ENCODE measurements at regions not wholly inside any gene's neighbourhood (a gene's known extent, or its start where the extent isn't known, plus 50 kb on each side); places are given as distances from the start of the nearest gene placed in this dataset.
"Not testable (repeated sequence)": the region's sequence is repeated elsewhere in the genome, so short reads cannot be mapped to it uniquely, and the experiment has no call there.

DNA sequence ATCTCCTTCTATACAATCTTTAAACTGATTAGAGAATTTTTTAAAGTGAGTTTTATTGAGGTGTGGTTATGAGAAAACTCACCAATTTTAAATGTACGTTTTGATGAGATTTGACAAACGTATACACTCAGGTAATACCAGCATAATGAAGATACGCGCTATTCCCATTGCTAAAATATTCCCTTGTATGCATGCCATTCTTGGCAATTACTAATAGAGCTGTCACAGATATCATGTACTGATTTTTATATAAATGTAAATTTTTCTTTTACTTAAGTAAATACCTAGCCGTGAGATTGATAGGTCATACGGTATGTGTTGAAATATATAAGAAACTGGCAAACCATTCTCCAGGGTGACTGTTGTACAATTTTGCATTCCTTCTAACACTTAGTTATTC lies 384.7 kb downstream of the PTH2R start:
- no peak overlapping the region for H3K4me3 ChIP-seq (ENCODE audit: control insufficient read depth, low read depth, low read length)
- DNase-seq (ENCODE audit: low read depth), result no peak
- TF ChIP-seq, protein P1, sequence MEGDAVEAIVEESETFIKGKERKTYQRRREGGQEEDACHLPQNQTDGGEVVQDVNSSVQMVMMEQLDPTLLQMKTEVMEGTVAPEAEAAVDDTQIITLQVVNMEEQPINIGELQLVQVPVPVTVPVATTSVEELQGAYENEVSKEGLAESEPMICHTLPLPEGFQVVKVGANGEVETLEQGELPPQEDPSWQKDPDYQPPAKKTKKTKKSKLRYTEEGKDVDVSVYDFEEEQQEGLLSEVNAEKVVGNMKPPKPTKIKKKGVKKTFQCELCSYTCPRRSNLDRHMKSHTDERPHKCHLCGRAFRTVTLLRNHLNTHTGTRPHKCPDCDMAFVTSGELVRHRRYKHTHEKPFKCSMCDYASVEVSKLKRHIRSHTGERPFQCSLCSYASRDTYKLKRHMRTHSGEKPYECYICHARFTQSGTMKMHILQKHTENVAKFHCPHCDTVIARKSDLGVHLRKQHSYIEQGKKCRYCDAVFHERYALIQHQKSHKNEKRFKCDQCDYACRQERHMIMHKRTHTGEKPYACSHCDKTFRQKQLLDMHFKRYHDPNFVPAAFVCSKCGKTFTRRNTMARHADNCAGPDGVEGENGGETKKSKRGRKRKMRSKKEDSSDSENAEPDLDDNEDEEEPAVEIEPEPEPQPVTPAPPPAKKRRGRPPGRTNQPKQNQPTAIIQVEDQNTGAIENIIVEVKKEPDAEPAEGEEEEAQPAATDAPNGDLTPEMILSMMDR (IDR thresholded peaks at IDR 0.05; ENCODE audit: control insufficient read depth, insufficient read depth, low read depth, low read length, missing control alignments), result no peak

DNA sequence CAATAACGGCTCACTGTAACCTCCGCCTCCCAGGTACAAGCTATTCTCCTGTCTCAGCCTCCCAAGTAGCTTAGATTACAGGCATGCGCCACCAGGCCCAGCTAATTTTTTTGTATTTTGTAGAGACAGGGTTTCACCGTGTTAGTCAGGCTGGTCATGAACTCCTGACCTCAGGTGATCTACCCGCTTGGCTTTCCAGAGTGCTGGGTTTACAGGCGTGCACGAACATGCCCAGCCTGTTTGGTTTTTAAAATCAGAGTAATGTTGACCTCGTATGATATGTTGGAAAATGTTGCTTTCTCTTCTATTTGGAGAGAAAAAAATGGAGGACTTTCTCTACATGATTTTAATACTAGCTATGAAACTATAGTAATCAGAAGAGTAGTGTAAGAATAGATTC lies 386.2 kb downstream of the PTH2R start:
- DNase-seq (ENCODE audit: low read depth), result no peak
- TF ChIP-seq, protein P1 (IDR thresholded peaks at IDR 0.05; ENCODE audit: control insufficient read depth, insufficient read depth, low read depth, low read length, missing control alignments), result no peak
- no peak overlapping the region for H3K4me3 ChIP-seq (ENCODE audit: control insufficient read depth, low read depth, low read length)

DNA sequence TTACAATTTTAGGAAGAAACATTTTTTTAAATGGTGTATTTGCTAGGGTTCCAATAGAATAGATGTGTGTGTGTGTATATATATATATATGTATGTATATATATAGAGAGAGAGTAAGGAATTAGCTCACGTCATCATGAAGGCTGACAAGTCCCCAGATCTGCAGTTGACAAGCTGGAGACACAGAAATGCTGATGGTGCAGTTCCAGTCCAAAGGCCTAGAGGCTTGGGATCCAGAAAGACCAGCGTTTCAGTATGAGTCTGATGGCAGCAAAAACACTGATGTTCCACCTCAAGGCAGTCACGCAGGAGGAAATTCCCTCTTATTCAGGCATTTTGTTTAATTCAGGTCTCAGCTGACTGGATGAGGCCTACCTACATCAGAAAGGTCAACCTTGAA lies 386.8 kb downstream of the PTH2R start:
- TF ChIP-seq, protein P1 (IDR thresholded peaks at IDR 0.05; ENCODE audit: control insufficient read depth, insufficient read depth, low read depth, low read length, missing control alignments), result no peak
- no peak overlapping the region for H3K4me3 ChIP-seq (ENCODE audit: control insufficient read depth, low read depth, low read length)
- DNase-seq (ENCODE audit: low read depth), result no peak

DNA sequence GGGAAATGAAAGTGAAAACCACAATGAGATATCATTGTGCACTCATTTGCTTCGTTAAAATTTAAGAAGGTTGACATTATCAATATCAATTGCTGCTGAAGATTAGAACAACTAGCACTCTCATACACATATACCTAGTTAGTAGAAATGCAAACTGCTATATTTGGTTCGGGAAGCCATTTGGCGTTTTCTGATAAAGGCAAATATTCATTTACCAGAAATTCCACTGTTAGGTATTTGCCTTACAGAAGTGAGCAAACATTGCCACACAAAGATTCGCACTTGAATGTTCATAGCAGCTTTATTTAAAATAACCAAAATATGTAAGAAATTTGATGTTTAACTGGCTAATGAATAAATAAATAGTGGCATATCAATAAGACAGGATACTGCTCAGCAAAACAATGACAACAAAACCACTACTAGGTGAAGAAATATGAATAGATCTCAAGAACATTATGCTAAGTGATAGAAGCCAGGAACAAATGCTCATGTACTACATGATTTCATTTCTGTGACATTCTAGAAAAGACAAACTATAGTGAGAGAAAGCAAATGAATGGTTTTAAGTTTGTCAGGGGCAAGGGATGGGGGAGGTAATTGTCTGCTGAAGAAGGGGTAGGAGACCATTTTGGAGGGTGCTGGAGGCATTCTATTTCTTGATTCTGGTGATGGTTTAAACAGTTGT lies 387.8 kb downstream of the PTH2R start:
- H3K4me3 ChIP-seq (ENCODE audit: control insufficient read depth, low read depth, low read length), result no peak overlapping the region
- TF ChIP-seq, protein P1 (IDR thresholded peaks at IDR 0.05; ENCODE audit: control insufficient read depth, insufficient read depth, low read depth, low read length, missing control alignments), result no peak
- DNase-seq (ENCODE audit: low read depth), result no peak

DNA sequence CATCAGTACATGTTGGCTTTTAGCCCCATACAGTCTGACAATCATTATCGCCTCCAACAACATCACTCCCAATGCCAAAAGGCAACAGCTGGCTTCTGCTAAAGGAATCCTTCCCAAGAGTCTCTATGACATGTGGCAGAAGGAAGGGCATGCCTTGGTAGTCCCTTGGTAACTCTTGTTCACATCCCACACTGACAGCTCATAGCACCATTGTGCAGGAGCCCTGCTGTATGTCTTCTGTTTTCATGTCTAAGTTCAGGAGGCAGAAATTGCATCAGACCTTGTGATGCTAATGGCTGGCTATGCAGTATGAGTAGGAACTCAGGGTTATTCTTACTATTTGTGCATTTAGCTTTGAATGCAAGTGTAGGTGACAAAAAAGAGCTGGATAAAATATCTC lies 392.1 kb downstream of the PTH2R start:
- TF ChIP-seq, protein P1 (IDR thresholded peaks at IDR 0.05; ENCODE audit: control insufficient read depth, insufficient read depth, low read depth, low read length, missing control alignments), result no peak
- DNase-seq (ENCODE audit: low read depth), result no peak
- H3K4me3 ChIP-seq (ENCODE audit: control insufficient read depth, low read depth, low read length), result no peak overlapping the region

DNA sequence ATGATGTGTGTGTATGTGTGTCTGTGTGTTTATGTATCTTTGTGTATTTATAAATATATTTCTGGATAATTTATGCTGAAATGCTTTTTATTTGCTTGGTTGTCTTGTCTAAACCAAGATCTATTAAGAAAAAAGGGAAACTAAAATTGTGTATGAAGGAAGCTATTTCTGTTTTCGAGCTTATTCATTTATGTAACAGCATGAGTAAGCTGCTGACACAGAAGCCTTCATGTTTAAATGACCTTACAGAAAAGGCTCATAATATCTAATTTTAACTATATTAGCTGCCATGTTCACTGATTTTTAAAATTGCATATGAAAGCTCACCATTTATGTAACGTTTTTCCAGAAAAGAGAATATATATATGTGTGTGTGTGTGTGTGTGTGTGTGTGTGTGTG lies 392.8 kb downstream of the PTH2R start:
- no peak overlapping the region for H3K4me3 ChIP-seq (ENCODE audit: control insufficient read depth, low read depth, low read length)
- no peak for DNase-seq (ENCODE audit: low read depth)
- TF ChIP-seq, protein P1 (IDR thresholded peaks at IDR 0.05; ENCODE audit: control insufficient read depth, insufficient read depth, low read depth, low read length, missing control alignments), result no peak

DNA sequence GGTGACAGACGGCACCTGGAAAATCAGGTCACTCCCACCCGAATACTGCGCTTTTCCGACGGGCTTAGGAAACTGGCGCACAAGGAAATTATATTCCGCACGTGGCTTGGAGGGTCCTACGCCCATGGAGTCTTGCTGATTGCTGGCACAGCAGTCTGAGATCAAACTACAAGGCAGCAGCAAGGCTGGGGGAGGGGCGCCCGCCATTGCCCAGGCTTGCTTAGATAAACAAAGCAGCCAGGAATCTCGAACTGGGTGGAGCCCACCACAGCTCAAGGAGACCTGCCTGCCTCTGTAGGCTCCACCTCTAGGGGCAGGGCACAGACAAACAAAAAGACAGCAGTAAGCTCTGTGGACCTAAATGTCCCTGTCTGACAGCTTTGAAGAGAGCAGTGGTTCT lies 394.3 kb downstream of the PTH2R start:
- not testable (repeated sequence) for DNase-seq (ENCODE audit: low read depth); H3K4me3 ChIP-seq (ENCODE audit: control insufficient read depth, low read depth, low read length)
